HG02938 (cell line): ENCODE measurements at regions not wholly inside any gene's neighbourhood (a gene's known extent, or its start where the extent isn't known, plus 50 kb on each side); places are given as distances from the start of the nearest gene placed in this dataset.
"Not testable (repeated sequence)": the region's sequence is repeated elsewhere in the genome, so short reads cannot be mapped to it uniquely, and the experiment has no call there.

ENCODE experiments used
- ATAC-seq: cut with Tn5 transposase; IDR thresholded peaks from one replicate; pipeline ENCODE4 v1.9.1; 2021; ENCODE audit warnings: mild to moderate bottlenecking, moderate library complexity; ENCODE audit not compliant: unreplicated experiment

- no peak for ATAC-seq
Measured at GRCh38 chr3:144566320-144566719, 594.7 kb downstream of the DIPK2A start.

- ATAC-seq, result no peak
Measured at GRCh38 chr3:144569651-144570050, 598.0 kb downstream of the DIPK2A start.

- ATAC-seq, result no peak
Measured at GRCh38 chr3:144583871-144584270, 612.2 kb downstream of the DIPK2A start.

- no peak for ATAC-seq
Measured at GRCh38 chr3:144585408-144585807, 613.8 kb downstream of the DIPK2A start.

GRCh38 chr3:144585953-144586352 is 614.3 kb downstream of the DIPK2A start:
- no peak for ATAC-seq

GRCh38 chr3:144586382-144586781 is 614.8 kb downstream of the DIPK2A start:
- no peak for ATAC-seq

- no peak for ATAC-seq
Measured at GRCh38 chr3:144590854-144591253, 619.2 kb downstream of the DIPK2A start.

- no peak for ATAC-seq
Measured at GRCh38 chr3:144593881-144594280, 622.3 kb downstream of the DIPK2A start.

GRCh38 chr3:144620236-144620635 is 648.6 kb downstream of the DIPK2A start:
- ATAC-seq, result not testable (repeated sequence)

GRCh38 chr3:144622845-144623244 is 651.2 kb downstream of the DIPK2A start:
- no peak for ATAC-seq

- no peak for ATAC-seq
Measured at GRCh38 chr3:144624656-144625055, 653.0 kb downstream of the DIPK2A start.

GRCh38 chr3:144626835-144627234 is 655.2 kb downstream of the DIPK2A start:
- ATAC-seq, result no peak

GRCh38 chr3:144629381-144629780 is 657.8 kb downstream of the DIPK2A start:
- no peak for ATAC-seq

GRCh38 chr3:144636833-144637232 is 665.2 kb downstream of the DIPK2A start:
- ATAC-seq, result no peak

- no peak for ATAC-seq
Measured at GRCh38 chr3:144638009-144638408, 666.4 kb downstream of the DIPK2A start.

GRCh38 chr3:144643771-144644198 is 672.2 kb downstream of the DIPK2A start:
- ATAC-seq, result no peak

GRCh38 chr3:144645300-144645699 is 673.7 kb downstream of the DIPK2A start:
- ATAC-seq, result no peak

- no peak for ATAC-seq
Measured at GRCh38 chr3:144650380-144650779, 678.8 kb downstream of the DIPK2A start.

GRCh38 chr3:144652573-144652972 is 681.0 kb downstream of the DIPK2A start:
- no peak for ATAC-seq

GRCh38 chr3:144655423-144655822 is 683.8 kb downstream of the DIPK2A start:
- no peak for ATAC-seq

GRCh38 chr3:144660186-144660585 is 688.6 kb downstream of the DIPK2A start:
- no peak for ATAC-seq

- ATAC-seq, result no peak
Measured at GRCh38 chr3:144662729-144663128, 691.1 kb downstream of the DIPK2A start.
